ENCODE measurements at regions not wholly inside any gene's neighbourhood (a gene's known extent, or its start where the extent isn't known, plus 50 kb on each side); places are given as distances from the start of the nearest gene placed in this dataset.

- Histone ChIP-seq H3K4me3 (no peak overlapping the region), H3K27me3 (no peaks in the 10 kb centered on the region), H3K4me1 (peaks cover 0 to 2% of the 10 kb centered on the region in 2 donors), H3K9me3 (no peaks in the 10 kb centered on the region), H3K27ac (no peak overlapping the region), H3K36me3 (no peaks in the 10 kb centered on the region)
- no peak for ATAC-seq
- intact Hi-C loops (cut with DNase I), result no loop called here
- no peak for DNase-seq
- no peak for TF ChIP-seq CTCF (IDR thresholded peaks at IDR 0.05)
Measured at GRCh38 chr1:168843950-168844349, 114.9 kb upstream of the DPT start.

GRCh38 chr1:168845140-168845539, 116.1 kb upstream of the DPT start:
- Histone ChIP-seq H3K27me3 (no peaks in the 10 kb centered on the region), H3K36me3 (no peaks in the 10 kb centered on the region), H3K4me1 (peaks cover 0 to 2% of the 10 kb centered on the region in 2 donors), H3K9me3 (no peaks in the 10 kb centered on the region), H3K4me3 (no peak overlapping the region), H3K27ac (no peak overlapping the region)
- TF ChIP-seq CTCF (IDR thresholded peaks at IDR 0.05), result no peak
- peak; percentile 73 for ATAC-seq
- DNase-seq, result peak in 2 of 4 donors; percentile 38 to 39
- intact Hi-C loops (cut with DNase I), result no loop called here

- intact Hi-C loops (cut with DNase I), result no loop called here
- Histone ChIP-seq H3K4me3 (no peak overlapping the region), H3K4me1 (peaks cover 0 to 2% of the 10 kb centered on the region in 2 donors), H3K27ac (no peak overlapping the region), H3K9me3 (no peaks in the 10 kb centered on the region), H3K27me3 (no peaks in the 10 kb centered on the region), H3K36me3 (no peaks in the 10 kb centered on the region)
- TF ChIP-seq CTCF (IDR thresholded peaks at IDR 0.05), result no peak
- no peak for ATAC-seq
- no peak for DNase-seq
Measured at GRCh38 chr1:168848051-168848450, 119.0 kb upstream of the DPT start.

- ATAC-seq (peak; percentile 40), DNase-seq (no peak)
- peaks cover 0 to 11% of the 10 kb centered on the region in 2 donors for H3K9me3 ChIP-seq
- H3K27ac ChIP-seq, result no peak overlapping the region
- peaks cover 0 to 3% of the 10 kb centered on the region in 2 donors for H3K4me1 ChIP-seq
- H3K4me3 ChIP-seq, result no peak overlapping the region
- no peaks in the 10 kb centered on the region for H3K27me3 ChIP-seq
- no peak for TF ChIP-seq CTCF (IDR thresholded peaks at IDR 0.05)
- no peaks in the 10 kb centered on the region for H3K36me3 ChIP-seq
- intact Hi-C loops (cut with DNase I), result no loop called here
Measured at GRCh38 chr1:168861421-168862004, 132.5 kb upstream of the DPT start.

- H3K4me3 ChIP-seq, result no peak overlapping the region
- DNase-seq (no peak), ATAC-seq (peak; percentile 26)
- H3K27ac ChIP-seq, result no peak overlapping the region
- H3K36me3 ChIP-seq, result no peaks in the 10 kb centered on the region
- TF ChIP-seq CTCF (IDR thresholded peaks at IDR 0.05), result no peak
- intact Hi-C loops (cut with DNase I), result no loop called here
- peaks cover 0 to 3% of the 10 kb centered on the region in 2 donors for H3K4me1 ChIP-seq
- H3K27me3 ChIP-seq, result no peaks in the 10 kb centered on the region
- H3K9me3 ChIP-seq, result peaks cover 0 to 11% of the 10 kb centered on the region in 2 donors
Measured at GRCh38 chr1:168863772-168864171, 134.8 kb upstream of the DPT start.

Measured in left lung (tissue), 4 donors.